SHP77 (cell line): ENCODE measurements at regions not wholly inside any gene's neighbourhood (a gene's known extent, or its start where the extent isn't known, plus 50 kb on each side); places are given as distances from the start of the nearest gene placed in this dataset.

Source experiments
- DNase-seq, 2 experiments: peaks; one replicate each; lab custom pipeline; 2025; lab: John Stamatoyannopoulos, UW

GRCh38 chr4:188841523-188841922 is 702.3 kb downstream of the TRIML1 start:
- no peak for DNase-seq

- no peak for DNase-seq
Observed at GRCh38 chr4:188854436-188854835, 715.2 kb downstream of the TRIML1 start.

- DNase-seq, result no peak
Observed at GRCh38 chr4:188858696-188859095, 719.5 kb downstream of the TRIML1 start.

GRCh38 chr4:188864741-188865140 is 725.5 kb downstream of the TRIML1 start:
- no peak for DNase-seq

- no peak for DNase-seq
Observed at GRCh38 chr4:188867796-188868195, 728.6 kb downstream of the TRIML1 start.

- no peak for DNase-seq
Observed at GRCh38 chr4:188869581-188869980, 730.3 kb downstream of the TRIML1 start.

GRCh38 chr4:188872809-188873208 is 733.6 kb downstream of the TRIML1 start:
- DNase-seq, result no peak

- DNase-seq, result no peak
Observed at GRCh38 chr4:188876881-188877280, 737.6 kb downstream of the TRIML1 start.

- DNase-seq, result no peak
Observed at GRCh38 chr4:188879598-188879997, 740.4 kb downstream of the TRIML1 start.

GRCh38 chr4:188887905-188888304 is 748.7 kb downstream of the TRIML1 start:
- no peak for DNase-seq

- DNase-seq, result no peak
Observed at GRCh38 chr4:188892837-188893236, 753.6 kb downstream of the TRIML1 start.

- no peak for DNase-seq
Observed at GRCh38 chr4:188903986-188904385, 764.7 kb downstream of the TRIML1 start.

- DNase-seq, result no peak
Observed at GRCh38 chr4:188904617-188905016, 765.4 kb downstream of the TRIML1 start.

GRCh38 chr4:188905248-188905647 is 766.0 kb downstream of the TRIML1 start:
- DNase-seq, result no peak

GRCh38 chr4:188911199-188911598 is 772.0 kb downstream of the TRIML1 start:
- DNase-seq, result no peak

- DNase-seq, result no peak
Observed at GRCh38 chr4:188911707-188912106, 772.5 kb downstream of the TRIML1 start.

- DNase-seq, result no peak
Observed at GRCh38 chr4:188915175-188915574, 775.9 kb downstream of the TRIML1 start.

- no peak for DNase-seq
Observed at GRCh38 chr4:188918787-188919186, 779.5 kb downstream of the TRIML1 start.

GRCh38 chr4:188930822-188931221 is 791.6 kb downstream of the TRIML1 start:
- no peak for DNase-seq

GRCh38 chr4:188934320-188934962 is 795.2 kb downstream of the TRIML1 start:
- no peak for DNase-seq

GRCh38 chr4:188941524-188942119 is 802.4 kb downstream of the TRIML1 start:
- DNase-seq, result no peak

GRCh38 chr4:188942606-188943005 is 803.4 kb downstream of the TRIML1 start:
- no peak for DNase-seq

GRCh38 chr4:188949596-188949995 is 810.4 kb downstream of the TRIML1 start:
- no peak for DNase-seq

- no peak for DNase-seq
Observed at GRCh38 chr4:188955066-188955465, 815.8 kb downstream of the TRIML1 start.
